Upper lobe of left lung (tissue), 6 donors: ENCODE measurements at regions not wholly inside any gene's neighbourhood (a gene's known extent, or its start where the extent isn't known, plus 50 kb on each side); places are given as distances from the start of the nearest gene placed in this dataset.
"Not testable (repeated sequence)": the region's sequence is repeated elsewhere in the genome, so short reads cannot be mapped to it uniquely, and the experiment has no call there.

Experiments
- ATAC-seq, 2 donors: fragments of 200-7000 bp; cut with Tn5 transposase; one replicate each; pipeline ENCODE4 v1.9.1; 2022; ENCODE audit warnings: mild to moderate bottlenecking in 2 of 2, moderate library complexity in 2 of 2; ENCODE audit not compliant: low FRiP score in 2 of 2
- DNase-seq, 2 donors: peaks; one replicate each; pipeline ENCODE4 v3.0.0-alpha.2; 2019 to 2020
- H3K27ac ChIP-seq, 4 donors: fragments of 200-600 bp; sonication (generic); one replicate each; pipeline ENCODE4 v1.5.1; 2016 to 2019
- H3K27me3 ChIP-seq, 4 donors: fragments of 200-600 bp; sonication (generic); one replicate each; pipeline ENCODE4 v1.5.1; 2017 to 2019
- H3K36me3 ChIP-seq, 4 donors: fragments of 200-600 bp; sonication (generic); one replicate each; pipeline ENCODE4 v1.5.1; 2016 to 2019
- H3K4me1 ChIP-seq, 4 donors: fragments of 200-600 bp; sonication (generic); one replicate each; pipeline ENCODE4 v1.5.1; 2018 to 2019
- H3K4me3 ChIP-seq, 4 donors: fragments of 200-600 bp; sonication (generic); one replicate each; pipeline ENCODE4 v1.5.1; 2017 to 2019; ENCODE audit warnings: mild to moderate bottlenecking in 2 of 4, moderate library complexity in 1 of 4
- H3K9me3 ChIP-seq, 4 donors: fragments of 200-600 bp; sonication (generic); one replicate each; pipeline ENCODE4 v1.5.1; 2018 to 2019
- CTCF ChIP-seq, 6 experiments: fragments of 450-650 bp in 4 of 6; fragments of 200-600 bp in 2 of 6; sonication (generic) in 2 of 6; IDR thresholded peaks; one replicate each; pipeline ENCODE4 v1.5.1; 2016 to 2019; ENCODE audit warnings: antibody characterized with exemption in 6 of 6
- EP300 ChIP-seq, 4 donors: sonication (generic); formaldehyde crosslinking; IDR thresholded peaks; one replicate each; pipeline ENCODE4 v1.5.1; 2017; ENCODE audit warnings: antibody characterized with exemption in 4 of 4, control low read depth in 2 of 4
- POLR2A ChIP-seq, 4 donors: fragments of 450-650 bp; IDR thresholded peaks; one replicate each; pipeline ENCODE4 v1.5.1; 2016 to 2017; ENCODE audit warnings: antibody characterized with exemption in 4 of 4, mild to moderate bottlenecking in 2 of 4
- POLR2AphosphoS5 ChIP-seq, 2 donors: sonication (generic); formaldehyde crosslinking; IDR thresholded peaks; one replicate each; pipeline ENCODE4 v1.5.1; 2017; ENCODE audit warnings: antibody characterized with exemption in 2 of 2
- WGBS, 2 donors: methylation state at CpG; one replicate each; pipeline ENCODE4 v1.1.5; 2017 to 2018; 5-methylcytosine and 5-hydroxymethylcytosine counted together
- donor health status: DM: no; HTN: no; CAD: no; lungs with moderate emphysema.
- donor health status: DM: no; HTN: yes; CAD: no; lungs with severe emphysema.

GRCh38 chr18:70400476-70400875 is 111.6 kb downstream of the SOCS6 start:
- Histone ChIP-seq H3K27ac (no peak overlapping the region), H3K4me3 (no peak overlapping the region), H3K4me1 (no peaks in the 10 kb centered on the region), H3K27me3 (no peaks in the 10 kb centered on the region), H3K36me3 (no peaks in the 10 kb centered on the region), H3K9me3 (no peaks in the 10 kb centered on the region)
- 71 to 74% methylated on average over 6 of the region's 6 CpGs for WGBS, 2 donors
- TF ChIP-seq POLR2AphosphoS5 (IDR thresholded peaks at IDR 0.05) (no peak), EP300 (IDR thresholded peaks at IDR 0.05) (no peak), CTCF (IDR thresholded peaks at IDR 0.05) (no peak), POLR2A (IDR thresholded peaks at IDR 0.05) (no peak)
- DNase-seq (no peak), ATAC-seq (no peak)

GRCh38 chr18:70398076-70398475 is 109.2 kb downstream of the SOCS6 start:
- ATAC-seq (no peak), DNase-seq (no peak)
- no peaks in the 10 kb centered on the region for H3K36me3 ChIP-seq
- TF ChIP-seq EP300 (IDR thresholded peaks at IDR 0.05) (no peak), POLR2A (IDR thresholded peaks at IDR 0.05) (no peak), POLR2AphosphoS5 (IDR thresholded peaks at IDR 0.05) (no peak), CTCF (IDR thresholded peaks at IDR 0.05) (no peak)
- H3K27me3 ChIP-seq: no peaks in the 10 kb centered on the region
- no peaks in the 10 kb centered on the region for H3K4me1 ChIP-seq
- 87 to 88% methylated on average over 1 of the region's 1 CpG for WGBS, 2 donors
- no peak overlapping the region for H3K27ac ChIP-seq
- H3K4me3 ChIP-seq: no peak overlapping the region
- no peaks in the 10 kb centered on the region for H3K9me3 ChIP-seq

GRCh38 chr18:70397259-70397925 is 108.5 kb downstream of the SOCS6 start:
- no peak for TF ChIP-seq POLR2A (IDR thresholded peaks at IDR 0.05)
- no peak for TF ChIP-seq POLR2AphosphoS5 (IDR thresholded peaks at IDR 0.05)
- TF ChIP-seq CTCF (IDR thresholded peaks at IDR 0.05): no peak
- TF ChIP-seq EP300 (IDR thresholded peaks at IDR 0.05): no peak
- no peaks in the 10 kb centered on the region for H3K4me1 ChIP-seq
- 88 to 91% methylated on average over 5 of the region's 5 CpGs for WGBS, 2 donors
- H3K36me3 ChIP-seq: no peaks in the 10 kb centered on the region
- no peaks in the 10 kb centered on the region for H3K27me3 ChIP-seq
- no peak overlapping the region for H3K27ac ChIP-seq
- DNase-seq (no peak), ATAC-seq (no peak)
- H3K4me3 ChIP-seq: no peak overlapping the region
- no peaks in the 10 kb centered on the region for H3K9me3 ChIP-seq

GRCh38 chr18:70395771-70396170 is 106.9 kb downstream of the SOCS6 start:
- H3K27me3 ChIP-seq, H3K4me1 ChIP-seq, H3K27ac ChIP-seq, H3K36me3 ChIP-seq, DNase-seq, ATAC-seq, H3K9me3 ChIP-seq, H3K4me3 ChIP-seq: not testable (repeated sequence)
- 68 to 90% methylated on average over 4 of the region's 4 CpGs for WGBS, 2 donors

- no peak overlapping the region for H3K4me3 ChIP-seq
- H3K9me3 ChIP-seq: no peaks in the 10 kb centered on the region
- DNase-seq: no peak
- H3K27me3 ChIP-seq: no peaks in the 10 kb centered on the region
- H3K27ac ChIP-seq: no peak overlapping the region
- TF ChIP-seq CTCF (IDR thresholded peaks at IDR 0.05) (no peak), POLR2A (IDR thresholded peaks at IDR 0.05) (no peak), POLR2AphosphoS5 (IDR thresholded peaks at IDR 0.05) (no peak), EP300 (IDR thresholded peaks at IDR 0.05) (no peak)
- ATAC-seq: no peak
- 89 to 90% methylated on average over 5 of the region's 5 CpGs for WGBS, 2 donors
- H3K36me3 ChIP-seq: no peaks in the 10 kb centered on the region
- no peaks in the 10 kb centered on the region for H3K4me1 ChIP-seq
These were observed 105.8 kb downstream of the SOCS6 start for GRCh38 chr18:70394672-70395071.
